ENCODE measurements at regions not wholly inside any gene's neighbourhood (a gene's known extent, or its start where the extent isn't known, plus 50 kb on each side); places are given as distances from the start of the nearest gene placed in this dataset.

- TF ChIP-seq CTCF (IDR thresholded peaks at IDR 0.05 in 2 of 3, conservative IDR thresholded peaks at IDR 0.05 in 1 of 3; ENCODE audit: borderline replicate concordance in 1 of 3, insufficient read depth in 1 of 3, low read depth in 2 of 3, low read length in 2 of 3), result no peak
- no peak for TF ChIP-seq POLR2A (IDR thresholded peaks at IDR 0.05; ENCODE audit: borderline replicate concordance, extremely low read depth, insufficient read depth, insufficient read length)
- TF ChIP-seq ELF1 (IDR thresholded peaks at IDR 0.05; ENCODE audit: borderline replicate concordance, low read depth), result no peak
- TF ChIP-seq TCF7L2 (IDR thresholded peaks at IDR 0.05; ENCODE audit: borderline replicate concordance, extremely low read depth, insufficient read depth, insufficient read length), result no peak
- TF ChIP-seq SP1 (IDR thresholded peaks at IDR 0.05; ENCODE audit: low read depth), result no peak
- no peak for TF ChIP-seq EZH2 (IDR thresholded peaks at IDR 0.05)
- TF ChIP-seq EZH2phosphoT487 (IDR thresholded peaks at IDR 0.05; ENCODE audit: borderline replicate concordance), result no peak
- no peak for TF ChIP-seq RAD21 (IDR thresholded peaks at IDR 0.05; ENCODE audit: low read depth)
- no peak for TF ChIP-seq JUND (IDR thresholded peaks at IDR 0.05)
- TF ChIP-seq, protein P1, sequence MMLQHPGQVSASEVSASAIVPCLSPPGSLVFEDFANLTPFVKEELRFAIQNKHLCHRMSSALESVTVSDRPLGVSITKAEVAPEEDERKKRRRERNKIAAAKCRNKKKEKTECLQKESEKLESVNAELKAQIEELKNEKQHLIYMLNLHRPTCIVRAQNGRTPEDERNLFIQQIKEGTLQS (IDR thresholded peaks at IDR 0.05), result no peak
- no peak for TF ChIP-seq POLR2AphosphoS5 (IDR thresholded peaks at IDR 0.05; ENCODE audit: low read depth, low read length)
Observed at GRCh38 chr4:136653640-136654406, 878.5 kb downstream of the PCDH18 start.

All from HCT116 (cell line).